ENCODE measurements at regions not wholly inside any gene's neighbourhood (a gene's known extent, or its start where the extent isn't known, plus 50 kb on each side); places are given as distances from the start of the nearest gene placed in this dataset.
"Not testable (repeated sequence)": the region's sequence is repeated elsewhere in the genome, so short reads cannot be mapped to it uniquely, and the experiment has no call there.

DNA sequence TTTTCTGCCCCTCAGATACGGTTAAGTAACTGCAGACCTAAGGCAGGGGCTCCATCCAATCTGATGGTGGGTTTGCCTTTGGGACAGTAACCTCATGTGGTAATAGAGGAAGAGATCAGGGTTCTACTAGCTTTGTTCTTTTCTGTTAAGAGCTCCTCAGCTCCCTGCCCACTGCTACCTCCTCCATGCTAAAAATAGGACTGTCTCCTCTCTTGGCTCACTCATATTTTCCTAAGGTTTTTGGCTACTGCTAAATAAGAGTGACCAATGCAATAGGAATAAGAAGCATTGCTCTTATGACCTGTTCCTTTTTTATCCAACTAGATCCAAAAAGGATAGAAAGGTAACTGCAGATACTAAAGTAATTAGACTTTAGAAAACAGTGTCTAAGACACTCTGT is 99.6 kb downstream of the THSD1 start:
- TF ChIP-seq CTCF (IDR thresholded peaks at IDR 0.05; ENCODE audit: borderline replicate concordance, extremely low read depth, low read length, poor library complexity, severe bottlenecking); EZH2 (IDR thresholded peaks at IDR 0.05; ENCODE audit: borderline replicate concordance, low read depth, low read length, severe bottlenecking): not testable (repeated sequence)
